ENCODE measurements at regions not wholly inside any gene's neighbourhood (a gene's known extent, or its start where the extent isn't known, plus 50 kb on each side); places are given as distances from the start of the nearest gene placed in this dataset.

DNA sequence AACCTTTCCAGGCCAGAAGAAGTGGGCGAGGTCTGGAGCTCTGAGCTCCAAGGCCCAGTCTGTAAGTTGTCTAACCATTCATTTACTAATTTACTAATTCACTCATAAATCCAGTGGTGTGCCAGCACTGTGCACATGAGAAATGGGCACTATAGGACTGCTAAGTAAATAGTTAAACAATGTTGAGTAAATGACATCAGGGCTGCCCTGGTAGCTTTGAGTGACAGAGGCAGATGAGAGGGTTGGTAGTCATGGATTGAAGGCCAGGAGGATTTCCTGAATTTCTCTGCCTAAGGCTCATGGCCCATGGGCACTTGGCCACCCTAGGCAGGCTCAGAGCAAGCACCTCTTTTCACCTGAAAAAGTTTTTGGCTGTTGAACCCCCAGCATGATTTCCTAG lies 216.9 kb upstream of the RXFP2 start:
- ChIA-PET CTCF (ENCODE audit: unreplicated experiment) (no interaction called here), POLR2A (no interaction called here)
- TF ChIP-seq EZH2phosphoT487 (IDR thresholded peaks at IDR 0.05; ENCODE audit: borderline replicate concordance, low read depth, low read length): no peak
- TF ChIP-seq, protein P1, sequence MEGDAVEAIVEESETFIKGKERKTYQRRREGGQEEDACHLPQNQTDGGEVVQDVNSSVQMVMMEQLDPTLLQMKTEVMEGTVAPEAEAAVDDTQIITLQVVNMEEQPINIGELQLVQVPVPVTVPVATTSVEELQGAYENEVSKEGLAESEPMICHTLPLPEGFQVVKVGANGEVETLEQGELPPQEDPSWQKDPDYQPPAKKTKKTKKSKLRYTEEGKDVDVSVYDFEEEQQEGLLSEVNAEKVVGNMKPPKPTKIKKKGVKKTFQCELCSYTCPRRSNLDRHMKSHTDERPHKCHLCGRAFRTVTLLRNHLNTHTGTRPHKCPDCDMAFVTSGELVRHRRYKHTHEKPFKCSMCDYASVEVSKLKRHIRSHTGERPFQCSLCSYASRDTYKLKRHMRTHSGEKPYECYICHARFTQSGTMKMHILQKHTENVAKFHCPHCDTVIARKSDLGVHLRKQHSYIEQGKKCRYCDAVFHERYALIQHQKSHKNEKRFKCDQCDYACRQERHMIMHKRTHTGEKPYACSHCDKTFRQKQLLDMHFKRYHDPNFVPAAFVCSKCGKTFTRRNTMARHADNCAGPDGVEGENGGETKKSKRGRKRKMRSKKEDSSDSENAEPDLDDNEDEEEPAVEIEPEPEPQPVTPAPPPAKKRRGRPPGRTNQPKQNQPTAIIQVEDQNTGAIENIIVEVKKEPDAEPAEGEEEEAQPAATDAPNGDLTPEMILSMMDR (conservative IDR thresholded peaks at IDR 0.05; ENCODE audit: low read length): no peak
- H3K79me2 ChIP-seq (ENCODE audit: insufficient read depth, low read depth, low read length): no peaks in the 10 kb centered on the region
- DNase-seq (ENCODE audit: low spot score): no peak
- no peaks in the 10 kb centered on the region for H4K20me1 ChIP-seq (ENCODE audit: insufficient read depth, low read length)
- H3K27ac ChIP-seq (ENCODE audit: low read depth, low read length, poor library complexity, severe bottlenecking): no peak overlapping the region
- H3K4me2 ChIP-seq (ENCODE audit: low read length): no peak overlapping the region
- H3K4me3 ChIP-seq (ENCODE audit: low read depth, low read length, poor library complexity, severe bottlenecking): no peak overlapping the region
- H2AFZ ChIP-seq (ENCODE audit: low read length): no peak overlapping the region
- H3K4me1 ChIP-seq (ENCODE audit: insufficient read depth, low read length, poor library complexity, severe bottlenecking): no peaks in the 10 kb centered on the region
- H3K9me2 ChIP-seq (ENCODE audit: insufficient read depth, low read length): no peaks in the 10 kb centered on the region
- intact Hi-C loops (cut with micrococcal nuclease; ENCODE audit: unreplicated experiment): no loop called here
- H3K9me3 ChIP-seq (ENCODE audit: low read length): no peaks in the 10 kb centered on the region
- no TSS peak for BruUV-seq (replicated peaks)
- no peaks in the 10 kb centered on the region for H3K36me3 ChIP-seq (ENCODE audit: insufficient read depth, low read length)

GRCh38 chr13:31528176-31528575 lies 211.2 kb upstream of the RXFP2 start:
- no peaks in the 10 kb centered on the region for H3K9me2 ChIP-seq (ENCODE audit: insufficient read depth, low read length)
- H3K9me3 ChIP-seq (ENCODE audit: low read length): no peaks in the 10 kb centered on the region; the same call in 1 of the 2 replicates
- no peaks in the 10 kb centered on the region for H3K79me2 ChIP-seq (ENCODE audit: insufficient read depth, low read depth, low read length)
- H3K4me2 ChIP-seq (ENCODE audit: low read length): no peak overlapping the region
- no peaks in the 10 kb centered on the region for H3K36me3 ChIP-seq (ENCODE audit: insufficient read depth, low read length)
- no peaks in the 10 kb centered on the region for H4K20me1 ChIP-seq (ENCODE audit: insufficient read depth, low read length)
- no peak overlapping the region for H3K27ac ChIP-seq (ENCODE audit: low read depth, low read length, poor library complexity, severe bottlenecking)
- H3K4me1 ChIP-seq (ENCODE audit: insufficient read depth, low read length, poor library complexity, severe bottlenecking): no peaks in the 10 kb centered on the region
- no peak for DNase-seq (ENCODE audit: low spot score)
- TF ChIP-seq, protein P1 (conservative IDR thresholded peaks at IDR 0.05; ENCODE audit: low read length): no peak
- TF ChIP-seq EZH2phosphoT487 (IDR thresholded peaks at IDR 0.05; ENCODE audit: borderline replicate concordance, low read depth, low read length): no peak
- ChIA-PET CTCF (ENCODE audit: unreplicated experiment) (no interaction called here), POLR2A (no interaction called here)
- H2AFZ ChIP-seq (ENCODE audit: low read length): no peak overlapping the region
- no peak overlapping the region for H3K4me3 ChIP-seq (ENCODE audit: low read depth, low read length, poor library complexity, severe bottlenecking)
- BruUV-seq (replicated peaks): no TSS peak
- intact Hi-C loops (cut with micrococcal nuclease; ENCODE audit: unreplicated experiment): no loop called here

DNA sequence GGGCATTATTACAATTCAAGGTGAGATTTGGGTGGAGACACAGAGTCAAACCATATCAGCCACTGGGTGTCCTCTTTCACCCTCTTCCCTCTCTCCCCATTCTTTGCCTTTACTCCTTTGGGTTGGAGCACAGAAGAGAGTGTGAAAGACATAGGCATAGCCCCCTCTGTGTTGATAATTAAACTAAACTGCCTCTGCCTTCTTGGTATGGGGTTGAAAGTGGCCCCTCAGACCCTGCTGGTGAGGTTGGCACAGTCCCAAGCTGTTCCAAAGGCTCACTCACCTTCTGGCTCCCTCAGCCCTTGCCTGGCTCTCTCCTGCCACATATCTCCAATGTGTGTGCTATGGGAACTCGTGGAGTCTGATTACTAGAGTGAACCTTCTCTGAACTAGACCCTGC lies 210.6 kb upstream of the RXFP2 start:
- no peak overlapping the region for H3K4me2 ChIP-seq (ENCODE audit: low read length)
- no peak overlapping the region for H3K27ac ChIP-seq (ENCODE audit: low read depth, low read length, poor library complexity, severe bottlenecking)
- intact Hi-C loops (cut with micrococcal nuclease; ENCODE audit: unreplicated experiment): no loop called here
- no peak for TF ChIP-seq EZH2phosphoT487 (IDR thresholded peaks at IDR 0.05; ENCODE audit: borderline replicate concordance, low read depth, low read length)
- TF ChIP-seq, protein P1 (conservative IDR thresholded peaks at IDR 0.05; ENCODE audit: low read length): no peak
- H2AFZ ChIP-seq (ENCODE audit: low read length): no peak overlapping the region
- no peak overlapping the region for H3K4me3 ChIP-seq (ENCODE audit: low read depth, low read length, poor library complexity, severe bottlenecking)
- no peaks in the 10 kb centered on the region for H4K20me1 ChIP-seq (ENCODE audit: insufficient read depth, low read length)
- CTCF ChIA-PET (ENCODE audit: unreplicated experiment): no interaction called here
- no peaks in the 10 kb centered on the region for H3K4me1 ChIP-seq (ENCODE audit: insufficient read depth, low read length, poor library complexity, severe bottlenecking)
- H3K9me2 ChIP-seq (ENCODE audit: insufficient read depth, low read length): no peaks in the 10 kb centered on the region
- H3K36me3 ChIP-seq (ENCODE audit: insufficient read depth, low read length): no peaks in the 10 kb centered on the region
- H3K9me3 ChIP-seq (ENCODE audit: low read length): no peaks in the 10 kb centered on the region; the same call in 1 of the 2 replicates
- BruUV-seq (replicated peaks): no TSS peak
- POLR2A ChIA-PET: no interaction called here
- DNase-seq (ENCODE audit: low spot score): no peak
- H3K79me2 ChIP-seq (ENCODE audit: insufficient read depth, low read depth, low read length): no peaks in the 10 kb centered on the region
